GM12878 (cell line): ENCODE measurements at regions not wholly inside any gene's neighbourhood (a gene's known extent, or its start where the extent isn't known, plus 50 kb on each side); places are given as distances from the start of the nearest gene placed in this dataset.

ENCODE experiments used
- ATAC-seq: fragments of 200-7000 bp; cut with Tn5 transposase; 3 replicates; pipeline ENCODE4 v1.9.1; 2020; ENCODE audit warnings: mild to moderate bottlenecking, moderate library complexity
- BruUV-seq: library from RNA; stranded (reverse); fragments of 400-500 nt; replicated peaks from 2 replicates; lab custom pipeline; 2021; lab: Mats Ljungman, UMichigan
- CTCF ChIA-PET: fragments of 300-600 bp; sonication (Branson Sonifier 250); formaldehyde crosslinking; extraction: SDS; loops from one replicate; lab custom pipeline; 2021; ENCODE audit warnings: inconsistent platforms; lab: Yijun Ruan, JAX
- POLR2A ChIA-PET: fragments of 350-600 bp; formaldehyde crosslinking; extraction: SDS; loops from one replicate; lab custom pipeline; 2021; ENCODE audit warnings: inconsistent platforms; lab: Charles Lee
- RAD21 ChIA-PET: fragments of 300-600 bp; sonication (Branson Sonifier 250); formaldehyde crosslinking; loops from one replicate; lab custom pipeline; 2023; ENCODE audit warnings: antibody characterized with exemption; ENCODE audit not compliant: unreplicated experiment; lab: Charles Lee
- SMC1A ChIA-PET: fragments of 300-600 bp; sonication (Branson Sonifier 250); formaldehyde crosslinking; loops from one replicate; lab custom pipeline; 2023; ENCODE audit not compliant: unreplicated experiment, uncharacterized antibody; lab: Charles Lee
- DNase-seq: peaks from one replicate; pipeline ENCODE4 v3.0.0-alpha.2; 2011; ENCODE audit warnings: low read depth, low spot score
- FAIRE-seq: peaks from 3 replicates; lab custom pipeline; 2011; peaks lifted over from hg19 to GRCh38; lab: Jason Lieb, UNC
- H2AFZ ChIP-seq: 2 replicates; pipeline ENCODE4 v1.6.0; 2011; ENCODE audit warnings: low read depth, low read length, control low read depth; ENCODE audit not compliant: control insufficient read depth
- H3K27ac ChIP-seq: 2 replicates; pipeline ENCODE4 v1.5.1; 2011; ENCODE audit warnings: control low read depth; ENCODE audit not compliant: control insufficient read depth, insufficient read depth
- H3K27me3 ChIP-seq, 2 experiments: replicated peaks in 1 of 2; 2 replicates each; pipeline versions ENCODE4 v1.6.0 to v1.6.1; 2011; ENCODE audit warnings: low read length in 1 of 2; ENCODE audit not compliant: control insufficient read depth in 2 of 2, insufficient read depth in 2 of 2
- H3K36me3 ChIP-seq, 2 experiments: 2 replicates each; pipeline ENCODE4 v1.5.1; 2011; ENCODE audit warnings: low read length in 1 of 2; ENCODE audit not compliant: control insufficient read depth in 2 of 2, insufficient read depth in 2 of 2
- H3K4me1 ChIP-seq: 2 replicates; pipeline ENCODE4 v1.6.1; 2011; ENCODE audit warnings: mild to moderate bottlenecking, low read length, moderate library complexity, mixed read lengths; ENCODE audit not compliant: control insufficient read depth, insufficient read depth
- H3K4me2 ChIP-seq: 2 replicates; pipeline ENCODE4 v1.6.0; 2011; ENCODE audit warnings: control low read depth; ENCODE audit not compliant: control insufficient read depth, insufficient read depth
- H3K4me3 ChIP-seq: fragments of 200-600 bp; sonication (generic); 2 replicates; pipeline ENCODE4 v1.5.1; 2016
- H3K79me2 ChIP-seq: 2 replicates; pipeline ENCODE4 v1.6.0; 2011; ENCODE audit warnings: low read length; ENCODE audit not compliant: control insufficient read depth, insufficient read depth
- H3K9ac ChIP-seq: 2 replicates; pipeline ENCODE4 v1.8.0; 2011; ENCODE audit warnings: low read length, control low read depth, mixed read lengths; ENCODE audit not compliant: control insufficient read depth, insufficient read depth
- H3K9me3 ChIP-seq: replicated peaks from 3 replicates; pipeline ENCODE4 v1.5.1; 2011; ENCODE audit warnings: mild to moderate bottlenecking, low read length; ENCODE audit not compliant: control insufficient read depth, insufficient read depth
- H4K20me1 ChIP-seq: 2 replicates; pipeline ENCODE4 v1.6.0; 2011; ENCODE audit not compliant: control insufficient read depth, insufficient read depth
- DPF2 ChIP-seq: fragments of 450-650 bp; IDR thresholded peaks from 2 replicates; pipeline ENCODE4 v1.6.1; 2017; ENCODE audit warnings: mild to moderate bottlenecking
- GATAD2B ChIP-seq: fragments of 450-650 bp; conservative IDR thresholded peaks from 2 replicates; pipeline ENCODE4 v1.6.1; 2017; ENCODE audit warnings: low read depth, mild to moderate bottlenecking, moderate library complexity
- STAT1 ChIP-seq: fragments of 450-650 bp; conservative IDR thresholded peaks from 2 replicates; pipeline ENCODE4 v1.6.1; 2014; ENCODE audit warnings: antibody characterized with exemption, mild to moderate bottlenecking
- WGBS: methylation state at CpG from one replicate; pipeline ENCODE4 v1.1.6; 2016; ENCODE audit warnings: low lambda C conversion rate; ENCODE audit not compliant: insufficient replicate concordance, insufficient coverage; ENCODE audit errors: missing lambda C conversion rate; 5-methylcytosine and 5-hydroxymethylcytosine counted together
- in situ Hi-C: fragments of 300-500 bp; cut with MboI; formaldehyde crosslinking; loops from 9 replicates; pipeline ENCODE4 v1.14.3; 2018; ENCODE audit warnings: mixed read lengths
- intact Hi-C: fragments of 100-400 bp; cut with micrococcal nuclease; formaldehyde crosslinking; loops from one replicate; pipeline ENCODE4 v1.14.2; 2022; ENCODE audit not compliant: unreplicated experiment
- TF ChIP-seq, protein P1 (sequence below): fragments of 450-650 bp; IDR thresholded peaks from 2 replicates; pipeline ENCODE4 v1.6.1; 2014; ENCODE audit warnings: mild to moderate bottlenecking
- TF ChIP-seq, protein P2 (sequence below): IDR thresholded peaks from 2 replicates; pipeline ENCODE4 v1.6.1; 2011; ENCODE audit warnings: borderline replicate concordance, low read depth, mild to moderate bottlenecking, moderate library complexity, mixed read lengths, low read length; ENCODE audit not compliant: insufficient read depth; ENCODE audit errors: extremely low read length

GRCh38 chr13:94854688-94855087 is 142.3 kb upstream of the SOX21 start (continued):
- TF ChIP-seq, protein P1, sequence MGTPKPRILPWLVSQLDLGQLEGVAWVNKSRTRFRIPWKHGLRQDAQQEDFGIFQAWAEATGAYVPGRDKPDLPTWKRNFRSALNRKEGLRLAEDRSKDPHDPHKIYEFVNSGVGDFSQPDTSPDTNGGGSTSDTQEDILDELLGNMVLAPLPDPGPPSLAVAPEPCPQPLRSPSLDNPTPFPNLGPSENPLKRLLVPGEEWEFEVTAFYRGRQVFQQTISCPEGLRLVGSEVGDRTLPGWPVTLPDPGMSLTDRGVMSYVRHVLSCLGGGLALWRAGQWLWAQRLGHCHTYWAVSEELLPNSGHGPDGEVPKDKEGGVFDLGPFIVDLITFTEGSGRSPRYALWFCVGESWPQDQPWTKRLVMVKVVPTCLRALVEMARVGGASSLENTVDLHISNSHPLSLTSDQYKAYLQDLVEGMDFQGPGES = no peak
- TF ChIP-seq GATAD2B = no peak

DNA sequence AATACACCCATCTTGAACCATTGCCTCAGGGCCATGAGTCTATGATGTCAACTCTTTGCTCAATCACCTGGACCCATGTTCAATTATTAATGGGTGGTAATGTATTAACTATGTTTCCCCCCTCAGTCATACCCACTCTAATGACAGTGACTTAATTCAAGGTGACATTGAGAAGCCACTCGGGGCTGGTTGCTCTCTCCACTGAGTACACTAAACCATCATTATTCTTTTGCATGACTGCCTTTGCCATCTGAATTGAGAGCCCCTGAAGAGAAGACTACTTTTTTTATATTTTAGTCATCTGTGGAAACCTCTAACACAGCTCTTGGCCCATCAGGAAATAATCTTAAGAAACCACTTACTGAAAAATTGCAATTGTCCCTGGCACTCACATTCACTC is 139.2 kb upstream of the SOX21 start:
- no peaks in the 10 kb centered on the region for H3K36me3 ChIP-seq
- no peaks in the 10 kb centered on the region for H3K4me1 ChIP-seq
- DNase-seq (no peak), ATAC-seq (no peak), FAIRE-seq (no peak)
- H4K20me1 ChIP-seq = no peaks in the 10 kb centered on the region
- H3K27me3 ChIP-seq = no peaks in the 10 kb centered on the region
- no peak overlapping the region for H3K27ac ChIP-seq
- in situ Hi-C loops = no loop called here
- TF ChIP-seq STAT1 (no peak), DPF2 (no peak)
- TF ChIP-seq, protein P2, sequence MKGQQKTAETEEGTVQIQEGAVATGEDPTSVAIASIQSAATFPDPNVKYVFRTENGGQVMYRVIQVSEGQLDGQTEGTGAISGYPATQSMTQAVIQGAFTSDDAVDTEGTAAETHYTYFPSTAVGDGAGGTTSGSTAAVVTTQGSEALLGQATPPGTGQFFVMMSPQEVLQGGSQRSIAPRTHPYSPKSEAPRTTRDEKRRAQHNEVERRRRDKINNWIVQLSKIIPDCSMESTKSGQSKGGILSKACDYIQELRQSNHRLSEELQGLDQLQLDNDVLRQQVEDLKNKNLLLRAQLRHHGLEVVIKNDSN = no peak
- no peak overlapping the region for H2AFZ ChIP-seq
- H3K4me3 ChIP-seq = no peak overlapping the region
- CTCF ChIA-PET = no interaction called here
- no peaks in the 10 kb centered on the region for H3K9me3 ChIP-seq
- H3K9ac ChIP-seq = no peak overlapping the region
- POLR2A ChIA-PET = no interaction called here
- H3K79me2 ChIP-seq = no peaks in the 10 kb centered on the region
- SMC1A ChIA-PET = no interaction called here
- H3K4me2 ChIP-seq = no peak overlapping the region
- RAD21 ChIA-PET = no interaction called here
- 0% methylated on average over 1 of the region's 1 CpG for WGBS
- intact Hi-C loops = no loop called here
- BruUV-seq = no TSS peak
